Activated T-cell treated with anti-CD3 and anti-CD28 coated beads for 4 hours (primary cell): ENCODE measurements at regions not wholly inside any gene's neighbourhood (a gene's known extent, or its start where the extent isn't known, plus 50 kb on each side); places are given as distances from the start of the nearest gene placed in this dataset.

ENCODE experiments used
- DNase-seq: peaks from one replicate; pipeline ENCODE4 v3.0.0-alpha.2; 2020

- DNase-seq, result no peak
Measured at GRCh38 chr2:18922276-18922675, 332.9 kb upstream of the NT5C1B start.

GRCh38 chr2:18918280-18918679 is 328.9 kb upstream of the NT5C1B start:
- DNase-seq, result no peak

GRCh38 chr2:18915227-18915626 is 325.9 kb upstream of the NT5C1B start:
- DNase-seq, result no peak

GRCh38 chr2:18913512-18913911 is 324.1 kb upstream of the NT5C1B start:
- no peak for DNase-seq

- DNase-seq, result no peak
Measured at GRCh38 chr2:18912225-18912888, 323.0 kb upstream of the NT5C1B start.

- no peak for DNase-seq
Measured at GRCh38 chr2:18911416-18911815, 322.0 kb upstream of the NT5C1B start.

- DNase-seq, result no peak
Measured at GRCh38 chr2:18910843-18911242, 321.5 kb upstream of the NT5C1B start.

- DNase-seq, result no peak
Measured at GRCh38 chr2:18907937-18908336, 318.6 kb upstream of the NT5C1B start.

- no peak for DNase-seq
Measured at GRCh38 chr2:18907508-18907907, 318.1 kb upstream of the NT5C1B start.

GRCh38 chr2:18903750-18904149 is 314.4 kb upstream of the NT5C1B start:
- DNase-seq, result no peak

GRCh38 chr2:18901242-18901641 is 311.9 kb upstream of the NT5C1B start:
- no peak for DNase-seq

GRCh38 chr2:18900691-18901141 is 311.3 kb upstream of the NT5C1B start:
- no peak for DNase-seq

- no peak for DNase-seq
Measured at GRCh38 chr2:18899725-18900124, 310.4 kb upstream of the NT5C1B start.

- DNase-seq, result no peak
Measured at GRCh38 chr2:18898271-18898670, 308.9 kb upstream of the NT5C1B start.

GRCh38 chr2:18896125-18896764 is 306.9 kb upstream of the NT5C1B start:
- no peak for DNase-seq

- DNase-seq, result no peak
Measured at GRCh38 chr2:18891600-18892345, 302.4 kb upstream of the NT5C1B start.

- no peak for DNase-seq
Measured at GRCh38 chr2:18889565-18890332, 300.4 kb upstream of the NT5C1B start.

GRCh38 chr2:18885457-18885856 is 296.1 kb upstream of the NT5C1B start:
- no peak for DNase-seq

GRCh38 chr2:18883616-18884456 is 294.5 kb upstream of the NT5C1B start:
- no peak for DNase-seq

- no peak for DNase-seq
Measured at GRCh38 chr2:18871430-18871829, 282.1 kb upstream of the NT5C1B start.

GRCh38 chr2:18870307-18870706 is 280.9 kb upstream of the NT5C1B start:
- DNase-seq, result no peak

GRCh38 chr2:18861951-18862350 is 272.6 kb upstream of the NT5C1B start:
- no peak for DNase-seq
